Smooth muscle cell (in vitro differentiated cells): ENCODE measurements at regions not wholly inside any gene's neighbourhood (a gene's known extent, or its start where the extent isn't known, plus 50 kb on each side); places are given as distances from the start of the nearest gene placed in this dataset.

Experiments
- DNase-seq: peaks from one replicate; lab custom pipeline; 2025; ENCODE audit not compliant: unreplicated experiment; lab: John Stamatoyannopoulos, UW
- H2AFZ ChIP-seq: fragments of 200-600 bp; sonication (generic); 2 replicates; pipeline ENCODE4 v1.6.0; 2016; ENCODE audit warnings: antibody characterized with exemption, low read depth, mild to moderate bottlenecking
- H3F3A ChIP-seq: fragments of 200-600 bp; sonication (generic); 2 replicates; pipeline ENCODE4 v1.6.0; 2017; ENCODE audit warnings: antibody characterized with exemption, low read depth
- H3K27ac ChIP-seq: fragments of 200-600 bp; sonication (generic); 2 replicates; pipeline ENCODE4 v1.5.1; 2016; ENCODE audit warnings: low read depth, mild to moderate bottlenecking
- H3K27me3 ChIP-seq: fragments of 200-600 bp; sonication (generic); 2 replicates; pipeline ENCODE4 v1.6.1; 2016; ENCODE audit warnings: low read depth, mild to moderate bottlenecking
- H3K36me3 ChIP-seq: fragments of 200-600 bp; sonication (generic); 2 replicates; pipeline ENCODE4 v1.5.1; 2016; ENCODE audit warnings: low read depth
- H3K4me1 ChIP-seq: fragments of 200-600 bp; sonication (generic); 2 replicates; pipeline ENCODE4 v1.5.1; 2016; ENCODE audit warnings: low read depth
- H3K4me2 ChIP-seq: fragments of 200-600 bp; sonication (generic); 2 replicates; pipeline ENCODE4 v1.6.0; 2016; ENCODE audit warnings: mild to moderate bottlenecking
- H3K4me3 ChIP-seq: fragments of 200-600 bp; sonication (generic); 2 replicates; pipeline ENCODE4 v1.5.1; 2016; ENCODE audit warnings: mild to moderate bottlenecking
- H3K79me2 ChIP-seq: fragments of 200-600 bp; sonication (generic); 2 replicates; pipeline ENCODE4 v1.6.0; 2016; ENCODE audit warnings: low read depth, mild to moderate bottlenecking
- H3K9ac ChIP-seq: fragments of 200-600 bp; sonication (generic); 2 replicates; pipeline ENCODE4 v1.6.0; 2016; ENCODE audit warnings: low read depth
- H3K9me3 ChIP-seq: fragments of 200-600 bp; sonication (generic); replicated peaks from 2 replicates; pipeline ENCODE4 v1.5.1; 2016; ENCODE audit warnings: low read depth
- H4K20me1 ChIP-seq: fragments of 200-600 bp; sonication (generic); 2 replicates; pipeline ENCODE4 v1.6.0; 2016; ENCODE audit warnings: low read depth
- CTCF ChIP-seq: fragments of 200-600 bp; sonication (generic); IDR thresholded peaks from 2 replicates; pipeline ENCODE4 v1.5.1; 2017; ENCODE audit warnings: borderline replicate concordance, mild to moderate bottlenecking, antibody characterized with exemption; ENCODE audit not compliant: insufficient read depth, poor library complexity, severe bottlenecking
- WGBS: methylation state at CpG from one replicate; pipeline ENCODE4 v1.1.7; 2016; ENCODE audit warnings: low lambda C conversion rate; 5-methylcytosine and 5-hydroxymethylcytosine counted together

GRCh38 chr1:18556364-18556763 lies 74.3 kb upstream of the PAX7 start:
- no peaks in the 10 kb centered on the region for H3K79me2 ChIP-seq

GRCh38 chr1:18557621-18558465 lies 72.8 kb upstream of the PAX7 start:
- no peak overlapping the region for H3K9ac ChIP-seq
- peaks cover 52% of the 10 kb centered on the region for H3K27me3 ChIP-seq
- no peak overlapping the region for H3K27ac ChIP-seq
- no peak overlapping the region for H3K4me3 ChIP-seq
- no peak for DNase-seq
- TF ChIP-seq CTCF, result no peak
- no peaks in the 10 kb centered on the region for H4K20me1 ChIP-seq
- H3K4me2 ChIP-seq, result peak overlapping the region; percentile 31
- H3K9me3 ChIP-seq, result no peaks in the 10 kb centered on the region
- WGBS, result 7% methylated on average over 29 of the region's 29 CpGs
- H3F3A ChIP-seq, result no peaks in the 10 kb centered on the region
- no peaks in the 10 kb centered on the region for H3K36me3 ChIP-seq
- no peak overlapping the region for H2AFZ ChIP-seq
- H3K79me2 ChIP-seq, result no peaks in the 10 kb centered on the region
- peaks cover 4% of the 10 kb centered on the region for H3K4me1 ChIP-seq

More at GRCh38 chr1:18556364-18556763, 74.3 kb upstream of the PAX7 start:
- Histone ChIP-seq H3K9ac (no peak overlapping the region), H3K27ac (no peak overlapping the region), H3K36me3 (no peaks in the 10 kb centered on the region), H3K4me2 (no peak overlapping the region), H4K20me1 (no peaks in the 10 kb centered on the region), H2AFZ (no peak overlapping the region), H3K9me3 (no peaks in the 10 kb centered on the region), H3K4me1 (peaks cover 4% of the 10 kb centered on the region), H3F3A (no peaks in the 10 kb centered on the region), H3K27me3 (peaks cover 48% of the 10 kb centered on the region), H3K4me3 (no peak overlapping the region)
- no peak for DNase-seq
- TF ChIP-seq CTCF, result peak; percentile 39
- WGBS, result 50% methylated on average over 4 of the region's 4 CpGs

- H3K36me3 ChIP-seq, result no peaks in the 10 kb centered on the region
- DNase-seq, result no peak
- peaks cover 4% of the 10 kb centered on the region for H3K4me1 ChIP-seq
- no peak overlapping the region for H3K27ac ChIP-seq
- peaks cover 70% of the 10 kb centered on the region for H3K27me3 ChIP-seq
- H3K9ac ChIP-seq, result no peak overlapping the region
- no peaks in the 10 kb centered on the region for H3F3A ChIP-seq
- H3K4me3 ChIP-seq, result no peak overlapping the region
- no peaks in the 10 kb centered on the region for H3K79me2 ChIP-seq
- no peak for TF ChIP-seq CTCF
- WGBS, result 69% methylated on average over 5 of the region's 5 CpGs
- no peak overlapping the region for H3K4me2 ChIP-seq
- no peaks in the 10 kb centered on the region for H4K20me1 ChIP-seq
- H3K9me3 ChIP-seq, result no peaks in the 10 kb centered on the region
- H2AFZ ChIP-seq, result no peak overlapping the region
These were observed 70.0 kb upstream of the PAX7 start for GRCh38 chr1:18560692-18561091.

GRCh38 chr1:18561967-18562366 lies 68.7 kb upstream of the PAX7 start:
- no peaks in the 10 kb centered on the region for H3K36me3 ChIP-seq
- no peak for DNase-seq
- H3K4me1 ChIP-seq, result peaks cover 4% of the 10 kb centered on the region
- H3K4me2 ChIP-seq, result no peak overlapping the region
- no peaks in the 10 kb centered on the region for H4K20me1 ChIP-seq
- H2AFZ ChIP-seq, result no peak overlapping the region
- H3F3A ChIP-seq, result no peaks in the 10 kb centered on the region
- no peak overlapping the region for H3K9ac ChIP-seq
- 70% methylated on average over 9 of the region's 9 CpGs for whole genome bisulfite sequencing
- peaks cover 76% of the 10 kb centered on the region for H3K27me3 ChIP-seq
- no peaks in the 10 kb centered on the region for H3K79me2 ChIP-seq
- no peak overlapping the region for H3K27ac ChIP-seq
- no peak overlapping the region for H3K4me3 ChIP-seq
- TF ChIP-seq CTCF, result no peak
- no peaks in the 10 kb centered on the region for H3K9me3 ChIP-seq
